ENCODE measurements at regions not wholly inside any gene's neighbourhood (a gene's known extent, or its start where the extent isn't known, plus 50 kb on each side); places are given as distances from the start of the nearest gene placed in this dataset.

GRCh38 chr4:30413915-30414314 lies 306.3 kb upstream of the PCDH7 start:
- TF ChIP-seq FOXK2 (IDR thresholded peaks at IDR 0.05) (no peak), CTBP1 (IDR thresholded peaks at IDR 0.05; ENCODE audit: borderline replicate concordance) (no peak), L3MBTL2 (conservative IDR thresholded peaks at IDR 0.05) (no peak), ELF4 (IDR thresholded peaks at IDR 0.05) (no peak), SUZ12 (IDR thresholded peaks at IDR 0.05) (no peak), FOXM1 (IDR thresholded peaks at IDR 0.05; ENCODE audit: borderline replicate concordance) (no peak), FOXA1 (IDR thresholded peaks at IDR 0.05) (no peak), ARNT (IDR thresholded peaks at IDR 0.05) (no peak), HDGF (IDR thresholded peaks at IDR 0.05; ENCODE audit: borderline replicate concordance) (no peak)

Data from HEK293T (cell line).